Sigmoid colon (tissue), 4 donors: ENCODE measurements at regions not wholly inside any gene's neighbourhood (a gene's known extent, or its start where the extent isn't known, plus 50 kb on each side); places are given as distances from the start of the nearest gene placed in this dataset.

Experiments
- POLR2A ChIP-seq, 2 donors: fragments of 450-650 bp; IDR thresholded peaks; one replicate each; pipeline ENCODE4 v1.6.1; 2016; ENCODE audit warnings: antibody characterized with exemption in 2 of 2, mild to moderate bottlenecking in 2 of 2, moderate library complexity in 2 of 2
- POLR2AphosphoS5 ChIP-seq, 4 donors: sonication (generic); formaldehyde crosslinking; IDR thresholded peaks; one replicate each; pipeline ENCODE4 v1.6.1; 2017; ENCODE audit warnings: antibody characterized with exemption in 4 of 4
- TF ChIP-seq, protein P1 (sequence below), 4 experiments: fragments of 450-650 bp in 3 of 4; fragments of 200-600 bp in 1 of 4; IDR thresholded peaks; one replicate each; pipeline ENCODE4 v1.5.1; 2016 to 2019; ENCODE audit warnings: antibody characterized with exemption in 4 of 4, mild to moderate bottlenecking in 3 of 4, moderate library complexity in 2 of 4

DNA sequence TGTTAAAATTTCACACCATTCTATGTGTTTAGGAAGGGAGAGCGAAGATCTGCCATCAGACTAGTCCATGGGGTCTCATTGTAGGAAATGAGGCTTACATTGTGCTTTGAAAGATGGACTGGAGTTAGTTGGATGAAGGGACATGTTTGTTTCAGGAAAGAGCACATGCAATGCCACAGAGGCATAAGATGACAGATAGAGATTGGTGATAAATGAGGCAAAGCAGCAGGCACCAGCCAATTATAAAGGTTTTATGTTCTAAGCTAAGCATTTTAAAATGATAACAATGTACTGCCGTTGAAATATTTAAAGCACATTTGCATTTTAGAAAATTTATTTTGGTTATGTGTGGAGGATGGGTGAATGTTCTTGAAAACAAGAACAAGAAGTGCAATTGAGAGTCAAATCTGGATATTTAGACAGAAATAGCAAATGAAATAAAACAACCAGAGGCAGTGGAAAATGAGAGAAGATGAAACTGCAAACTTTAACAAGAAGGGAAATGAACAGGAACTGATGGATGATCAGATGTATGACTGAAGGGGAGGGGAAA is 957.2 kb downstream of the FSTL5 start:
- TF ChIP-seq POLR2A (IDR thresholded peaks at IDR 0.05): no peak
- TF ChIP-seq, protein P1, sequence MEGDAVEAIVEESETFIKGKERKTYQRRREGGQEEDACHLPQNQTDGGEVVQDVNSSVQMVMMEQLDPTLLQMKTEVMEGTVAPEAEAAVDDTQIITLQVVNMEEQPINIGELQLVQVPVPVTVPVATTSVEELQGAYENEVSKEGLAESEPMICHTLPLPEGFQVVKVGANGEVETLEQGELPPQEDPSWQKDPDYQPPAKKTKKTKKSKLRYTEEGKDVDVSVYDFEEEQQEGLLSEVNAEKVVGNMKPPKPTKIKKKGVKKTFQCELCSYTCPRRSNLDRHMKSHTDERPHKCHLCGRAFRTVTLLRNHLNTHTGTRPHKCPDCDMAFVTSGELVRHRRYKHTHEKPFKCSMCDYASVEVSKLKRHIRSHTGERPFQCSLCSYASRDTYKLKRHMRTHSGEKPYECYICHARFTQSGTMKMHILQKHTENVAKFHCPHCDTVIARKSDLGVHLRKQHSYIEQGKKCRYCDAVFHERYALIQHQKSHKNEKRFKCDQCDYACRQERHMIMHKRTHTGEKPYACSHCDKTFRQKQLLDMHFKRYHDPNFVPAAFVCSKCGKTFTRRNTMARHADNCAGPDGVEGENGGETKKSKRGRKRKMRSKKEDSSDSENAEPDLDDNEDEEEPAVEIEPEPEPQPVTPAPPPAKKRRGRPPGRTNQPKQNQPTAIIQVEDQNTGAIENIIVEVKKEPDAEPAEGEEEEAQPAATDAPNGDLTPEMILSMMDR (IDR thresholded peaks at IDR 0.05): no peak
- no peak for TF ChIP-seq POLR2AphosphoS5 (IDR thresholded peaks at IDR 0.05)
